ENCODE measurements at regions not wholly inside any gene's neighbourhood (a gene's known extent, or its start where the extent isn't known, plus 50 kb on each side); places are given as distances from the start of the nearest gene placed in this dataset.

DNA sequence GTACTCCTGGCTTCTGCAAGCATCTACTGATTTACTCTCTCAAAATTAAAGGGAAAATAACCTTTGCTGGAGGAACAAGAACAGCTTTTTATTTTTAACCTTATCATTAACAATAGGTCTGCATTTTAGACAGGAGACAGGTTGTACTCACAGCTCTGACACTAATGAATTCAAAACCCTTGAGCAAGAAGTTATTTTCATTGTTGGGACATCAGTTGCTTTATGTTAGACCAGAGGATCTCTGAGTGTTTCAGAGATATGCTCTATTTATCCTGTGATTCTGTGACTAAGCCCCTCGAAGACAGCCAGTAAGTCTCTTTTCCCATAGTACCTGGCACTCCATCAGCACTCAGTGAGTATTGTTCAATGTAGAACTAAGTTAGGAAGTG lies 190.2 kb upstream of the PCSK5 start:
- in situ Hi-C loops (cut with HindIII; ENCODE audit: extremely low pct_ligation_motif_present, low pct_unique_long_range_greater_than_20kb), result no loop called here
- POLR2A ChIA-PET, result no interaction called here
- ATAC-seq, result no peak

More for the DNA sequence above, 190.2 kb upstream of the PCSK5 start:
- TF ChIP-seq REL (CRISPR knock-in tag; conservative IDR thresholded peaks at IDR 0.05) (no peak), JARID2 (CRISPR knock-in tag; IDR thresholded peaks at IDR 0.05; ENCODE audit: insufficient replicate concordance) (no peak), KLF15 (CRISPR knock-in tag; IDR thresholded peaks at IDR 0.05; ENCODE audit: borderline replicate concordance) (no peak), GABPA (IDR thresholded peaks at IDR 0.05; ENCODE audit: low read depth, low read length) (no peak), GABPA (CRISPR knock-in tag; IDR thresholded peaks at IDR 0.05; ENCODE audit: low read depth) (no peak), ZNF775 (CRISPR knock-in tag; IDR thresholded peaks at IDR 0.05; ENCODE audit: borderline replicate concordance) (no peak), ZNF781 (CRISPR knock-in tag; IDR thresholded peaks at IDR 0.05; ENCODE audit: borderline replicate concordance, not compliant biosample characterization) (no peak), ZNF451 (CRISPR knock-in tag; IDR thresholded peaks at IDR 0.05) (no peak), CHD2 (IDR thresholded peaks at IDR 0.05; ENCODE audit: low read depth, low read length) (no peak), KDM5A (IDR thresholded peaks at IDR 0.05; ENCODE audit: borderline replicate concordance, low read length) (no peak), KDM1A (CRISPR knock-in tag; IDR thresholded peaks at IDR 0.05) (no peak), CBFB (CRISPR knock-in tag; IDR thresholded peaks at IDR 0.05) (no peak), HDAC6 (IDR thresholded peaks at IDR 0.05; ENCODE audit: low read depth, low read length) (no peak)
- TF ChIP-seq, protein P1, sequence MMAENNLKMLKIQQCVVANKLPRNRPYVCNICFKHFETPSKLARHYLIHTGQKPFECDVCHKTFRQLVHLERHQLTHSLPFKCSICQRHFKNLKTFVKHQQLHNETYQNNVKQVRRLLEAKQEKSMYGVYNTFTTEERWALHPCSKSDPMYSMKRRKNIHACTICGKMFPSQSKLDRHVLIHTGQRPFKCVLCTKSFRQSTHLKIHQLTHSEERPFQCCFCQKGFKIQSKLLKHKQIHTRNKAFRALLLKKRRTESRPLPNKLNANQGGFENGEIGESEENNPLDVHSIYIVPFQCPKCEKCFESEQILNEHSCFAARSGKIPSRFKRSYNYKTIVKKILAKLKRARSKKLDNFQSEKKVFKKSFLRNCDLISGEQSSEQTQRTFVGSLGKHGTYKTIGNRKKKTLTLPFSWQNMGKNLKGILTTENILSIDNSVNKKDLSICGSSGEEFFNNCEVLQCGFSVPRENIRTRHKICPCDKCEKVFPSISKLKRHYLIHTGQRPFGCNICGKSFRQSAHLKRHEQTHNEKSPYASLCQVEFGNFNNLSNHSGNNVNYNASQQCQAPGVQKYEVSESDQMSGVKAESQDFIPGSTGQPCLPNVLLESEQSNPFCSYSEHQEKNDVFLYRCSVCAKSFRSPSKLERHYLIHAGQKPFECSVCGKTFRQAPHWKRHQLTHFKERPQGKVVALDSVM (CRISPR knock-in tag; IDR thresholded peaks at IDR 0.05), result no peak
- TF ChIP-seq, protein P2, sequence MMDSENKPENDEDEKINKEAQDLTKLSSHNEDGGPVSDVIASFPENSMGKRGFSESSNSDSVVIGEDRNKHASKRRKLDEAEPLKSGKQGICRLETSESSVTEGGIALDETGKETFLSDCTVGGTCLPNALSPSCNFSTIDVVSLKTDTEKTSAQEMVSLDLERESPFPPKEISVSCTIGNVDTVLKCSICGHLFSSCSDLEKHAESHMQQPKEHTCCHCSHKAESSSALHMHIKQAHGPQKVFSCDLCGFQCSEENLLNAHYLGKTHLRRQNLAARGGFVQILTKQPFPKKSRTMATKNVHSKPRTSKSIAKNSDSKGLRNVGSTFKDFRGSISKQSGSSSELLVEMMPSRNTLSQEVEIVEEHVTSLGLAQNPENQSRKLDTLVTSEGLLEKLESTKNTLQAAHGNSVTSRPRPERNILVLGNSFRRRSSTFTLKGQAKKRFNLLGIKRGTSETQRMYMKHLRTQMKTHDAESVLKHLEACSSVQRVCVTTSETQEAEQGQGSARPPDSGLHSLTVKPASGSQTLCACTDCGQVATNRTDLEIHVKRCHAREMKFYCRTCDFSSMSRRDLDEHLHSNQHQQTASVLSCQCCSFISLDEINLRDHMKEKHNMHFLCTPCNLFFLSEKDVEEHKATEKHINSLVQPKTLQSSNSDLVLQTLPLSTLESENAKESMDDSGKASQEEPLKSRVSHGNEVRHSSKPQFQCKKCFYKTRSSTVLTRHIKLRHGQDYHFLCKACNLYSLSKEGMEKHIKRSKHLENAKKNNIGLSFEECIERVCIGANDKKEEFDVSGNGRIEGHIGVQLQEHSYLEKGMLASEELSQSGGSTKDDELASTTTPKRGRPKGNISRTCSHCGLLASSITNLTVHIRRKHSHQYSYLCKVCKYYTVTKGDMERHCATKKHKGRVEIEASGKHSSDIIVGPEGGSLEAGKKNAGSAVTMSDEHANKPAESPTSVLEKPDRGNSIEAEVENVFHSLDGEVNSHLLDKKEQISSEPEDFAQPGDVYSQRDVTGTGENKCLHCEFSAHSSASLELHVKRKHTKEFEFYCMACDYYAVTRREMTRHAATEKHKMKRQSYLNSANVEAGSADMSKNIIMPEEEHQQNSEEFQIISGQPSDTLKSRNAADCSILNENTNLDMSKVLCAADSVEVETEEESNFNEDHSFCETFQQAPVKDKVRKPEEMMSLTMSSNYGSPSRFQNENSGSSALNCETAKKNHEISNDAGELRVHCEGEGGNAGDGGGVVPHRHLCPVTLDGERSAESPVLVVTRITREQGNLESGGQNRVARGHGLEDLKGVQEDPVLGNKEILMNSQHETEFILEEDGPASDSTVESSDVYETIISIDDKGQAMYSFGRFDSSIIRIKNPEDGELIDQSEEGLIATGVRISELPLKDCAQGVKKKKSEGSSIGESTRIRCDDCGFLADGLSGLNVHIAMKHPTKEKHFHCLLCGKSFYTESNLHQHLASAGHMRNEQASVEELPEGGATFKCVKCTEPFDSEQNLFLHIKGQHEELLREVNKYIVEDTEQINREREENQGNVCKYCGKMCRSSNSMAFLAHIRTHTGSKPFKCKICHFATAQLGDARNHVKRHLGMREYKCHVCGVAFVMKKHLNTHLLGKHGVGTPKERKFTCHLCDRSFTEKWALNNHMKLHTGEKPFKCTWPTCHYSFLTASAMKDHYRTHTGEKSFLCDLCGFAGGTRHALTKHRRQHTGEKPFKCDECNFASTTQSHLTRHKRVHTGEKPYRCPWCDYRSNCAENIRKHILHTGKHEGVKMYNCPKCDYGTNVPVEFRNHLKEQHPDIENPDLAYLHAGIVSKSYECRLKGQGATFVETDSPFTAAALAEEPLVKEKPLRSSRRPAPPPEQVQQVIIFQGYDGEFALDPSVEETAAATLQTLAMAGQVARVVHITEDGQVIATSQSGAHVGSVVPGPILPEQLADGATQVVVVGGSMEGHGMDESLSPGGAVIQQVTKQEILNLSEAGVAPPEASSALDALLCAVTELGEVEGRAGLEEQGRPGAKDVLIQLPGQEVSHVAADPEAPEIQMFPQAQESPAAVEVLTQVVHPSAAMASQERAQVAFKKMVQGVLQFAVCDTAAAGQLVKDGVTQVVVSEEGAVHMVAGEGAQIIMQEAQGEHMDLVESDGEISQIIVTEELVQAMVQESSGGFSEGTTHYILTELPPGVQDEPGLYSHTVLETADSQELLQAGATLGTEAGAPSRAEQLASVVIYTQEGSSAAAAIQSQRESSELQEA (CRISPR knock-in tag; IDR thresholded peaks at IDR 0.05; ENCODE audit: not compliant biosample characterization), result no peak
- intact Hi-C loops (cut with micrococcal nuclease; ENCODE audit: unreplicated experiment), result no loop called here
- Histone ChIP-seq H3K9ac (ENCODE audit: insufficient read depth, low read depth, low read length) (no peak overlapping the region), H4K20me1 (ENCODE audit: insufficient read depth, low read length) (no peaks in the 10 kb centered on the region), H2AFZ (ENCODE audit: low read length) (no peak overlapping the region), H3K79me2 (ENCODE audit: insufficient read depth, low read length) (no peaks in the 10 kb centered on the region), H3K36me3 (replicated peaks in 1 of 2; ENCODE audit: control insufficient read depth in 1 of 2, insufficient read depth in 2 of 2, low read length in 2 of 2) (no peaks in the 10 kb centered on the region), H3K27ac (ENCODE audit: extremely low read length, insufficient read depth, low read length) (no peak overlapping the region), H3K9me3 (ENCODE audit: low read length) (no peaks in the 10 kb centered on the region), H3K4me3 (replicated peaks in 1 of 3; ENCODE audit: insufficient read depth in 1 of 3, low read depth in 2 of 3, low read length in 3 of 3) (no peak overlapping the region), H3K27me3 (ENCODE audit: control insufficient read depth in 1 of 2, insufficient read depth in 2 of 2, low read length in 2 of 2) (no peaks in the 10 kb centered on the region), H3K4me1 (ENCODE audit: insufficient read depth, low read length) (no peaks in the 10 kb centered on the region), H3K4me2 (ENCODE audit: low read depth, low read length) (no peak overlapping the region)
- 0% methylated on average over 1 of the region's 1 CpG for WGBS (ENCODE audit: low lambda C conversion rate)
- CTCF ChIA-PET (ENCODE audit: low intra/inter-chr PET ratio, low total read pairs), result no interaction called here
- FAIRE-seq, result no peak
- no TSS peak for BruUV-seq (replicated peaks)
- no peak for DNase-seq (ENCODE audit: low spot score)
